Progenitor cell of endocrine pancreas (in vitro differentiated cells): ENCODE measurements at regions not wholly inside any gene's neighbourhood (a gene's known extent, or its start where the extent isn't known, plus 50 kb on each side); places are given as distances from the start of the nearest gene placed in this dataset.

Experiments used
- DNase-seq: peaks from one replicate; pipeline ENCODE4 v3.0.0; 2021; ENCODE audit warnings: low spot score; ENCODE audit not compliant: unreplicated experiment
- H3K27ac Mint-ChIP-seq: 2 replicates; pipeline ENCODE4 v1.8.0; 2021; ENCODE audit warnings: mild to moderate bottlenecking, moderate library complexity, mixed read lengths
- H3K27me3 Mint-ChIP-seq: 2 replicates; pipeline ENCODE4 v1.8.0; 2021; ENCODE audit warnings: mixed read lengths
- H3K36me3 Mint-ChIP-seq: 2 replicates; pipeline ENCODE4 v1.8.0; 2022; ENCODE audit warnings: mixed read lengths; ENCODE audit not compliant: insufficient read depth
- H3K4me1 Mint-ChIP-seq: 2 replicates; pipeline ENCODE4 v1.8.0; 2021; ENCODE audit warnings: low read depth, mixed read lengths
- H3K4me3 Mint-ChIP-seq: 2 replicates; pipeline ENCODE4 v1.8.0; 2021; ENCODE audit warnings: low read depth, mild to moderate bottlenecking, moderate library complexity, mixed read lengths
- H3K9me3 Mint-ChIP-seq: 2 replicates; pipeline ENCODE4 v1.8.0; 2021; ENCODE audit warnings: low read depth, mixed read lengths
- TF ChIP-seq, protein P1 (sequence below): fragments of 200-600 bp; sonication (generic); IDR thresholded peaks from one replicate; pipeline ENCODE4 v1.5.0; 2021; ENCODE audit warnings: antibody characterized with exemption, mild to moderate bottlenecking; ENCODE audit not compliant: unreplicated experiment

DNA sequence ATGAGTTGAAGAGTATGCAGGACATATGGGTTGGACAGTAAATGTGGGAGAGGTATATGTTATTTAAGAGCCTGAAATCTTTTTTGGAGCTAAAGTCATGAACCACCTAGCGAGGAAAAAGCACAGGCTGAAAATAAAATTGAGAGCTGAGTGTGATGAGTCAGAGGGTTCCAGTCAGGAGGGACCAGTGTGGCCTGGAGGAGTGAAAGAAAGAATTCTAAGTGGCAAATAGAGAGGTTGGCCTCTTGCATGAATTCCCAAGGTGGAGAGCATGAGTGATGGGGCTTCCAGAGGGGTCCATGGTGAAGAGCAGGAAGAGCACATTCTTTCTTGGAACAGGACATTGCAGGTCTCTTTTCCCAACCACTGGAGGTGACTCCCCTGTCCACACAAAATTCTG, 282.6 kb downstream of the TDRD15 start:
- Mint-ChIP-seq H3K27ac (no peak overlapping the region), H3K36me3 (no peaks in the 10 kb centered on the region), H3K9me3 (no peaks in the 10 kb centered on the region), H3K27me3 (no peaks in the 10 kb centered on the region), H3K4me3 (no peak overlapping the region), H3K4me1 (no peaks in the 10 kb centered on the region)
- TF ChIP-seq, protein P1, sequence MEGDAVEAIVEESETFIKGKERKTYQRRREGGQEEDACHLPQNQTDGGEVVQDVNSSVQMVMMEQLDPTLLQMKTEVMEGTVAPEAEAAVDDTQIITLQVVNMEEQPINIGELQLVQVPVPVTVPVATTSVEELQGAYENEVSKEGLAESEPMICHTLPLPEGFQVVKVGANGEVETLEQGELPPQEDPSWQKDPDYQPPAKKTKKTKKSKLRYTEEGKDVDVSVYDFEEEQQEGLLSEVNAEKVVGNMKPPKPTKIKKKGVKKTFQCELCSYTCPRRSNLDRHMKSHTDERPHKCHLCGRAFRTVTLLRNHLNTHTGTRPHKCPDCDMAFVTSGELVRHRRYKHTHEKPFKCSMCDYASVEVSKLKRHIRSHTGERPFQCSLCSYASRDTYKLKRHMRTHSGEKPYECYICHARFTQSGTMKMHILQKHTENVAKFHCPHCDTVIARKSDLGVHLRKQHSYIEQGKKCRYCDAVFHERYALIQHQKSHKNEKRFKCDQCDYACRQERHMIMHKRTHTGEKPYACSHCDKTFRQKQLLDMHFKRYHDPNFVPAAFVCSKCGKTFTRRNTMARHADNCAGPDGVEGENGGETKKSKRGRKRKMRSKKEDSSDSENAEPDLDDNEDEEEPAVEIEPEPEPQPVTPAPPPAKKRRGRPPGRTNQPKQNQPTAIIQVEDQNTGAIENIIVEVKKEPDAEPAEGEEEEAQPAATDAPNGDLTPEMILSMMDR = no peak
- no peak for DNase-seq

DNA sequence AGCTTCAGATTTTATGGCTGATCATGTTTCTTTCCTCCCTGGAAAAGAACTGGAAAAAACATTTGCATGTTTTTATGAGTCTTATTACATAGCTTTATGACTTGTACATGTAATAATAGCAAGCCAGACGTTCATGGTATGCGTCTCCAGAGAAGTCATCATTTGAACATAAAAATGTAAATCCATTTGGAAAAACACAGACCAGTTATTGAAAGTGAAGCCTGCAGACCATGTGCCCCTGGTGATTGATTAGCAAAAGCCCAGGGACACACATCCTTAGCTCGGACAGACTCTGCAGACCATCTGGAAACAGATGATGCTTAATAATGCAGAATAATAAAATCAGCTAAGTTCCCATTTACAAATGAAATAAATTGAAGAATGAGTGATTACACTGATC, 283.1 kb downstream of the TDRD15 start:
- Mint-ChIP-seq H3K4me1 (peaks cover 4% of the 10 kb centered on the region), H3K9me3 (no peaks in the 10 kb centered on the region), H3K4me3 (no peak overlapping the region), H3K27me3 (no peaks in the 10 kb centered on the region), H3K27ac (no peak overlapping the region), H3K36me3 (no peaks in the 10 kb centered on the region)
- no peak for DNase-seq
- TF ChIP-seq, protein P1 = no peak

DNA sequence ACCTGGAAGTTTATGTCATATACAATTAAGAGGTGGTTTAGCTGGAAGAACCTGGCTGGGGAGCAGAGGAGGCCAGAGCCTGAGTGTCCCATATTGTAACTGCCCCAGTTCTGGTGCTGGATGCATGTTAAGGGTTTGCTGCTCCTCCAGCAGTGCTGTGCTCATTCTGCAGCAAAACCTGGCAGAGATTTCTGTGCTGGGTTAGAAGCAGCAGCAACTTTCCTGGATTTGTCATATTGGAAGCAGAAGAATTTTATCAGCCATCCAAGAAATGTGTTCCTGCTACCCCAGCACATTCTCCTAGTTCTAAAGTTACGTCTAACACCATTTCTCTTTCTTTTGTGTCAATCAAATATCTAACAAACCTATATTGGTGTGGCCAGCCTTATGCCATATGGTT, 284.1 kb downstream of the TDRD15 start:
- Mint-ChIP-seq H3K36me3 (no peaks in the 10 kb centered on the region), H3K27ac (no peak overlapping the region), H3K9me3 (no peaks in the 10 kb centered on the region), H3K4me1 (peaks cover 9% of the 10 kb centered on the region), H3K27me3 (no peaks in the 10 kb centered on the region), H3K4me3 (no peak overlapping the region)
- TF ChIP-seq, protein P1 = no peak
- no peak for DNase-seq

DNA sequence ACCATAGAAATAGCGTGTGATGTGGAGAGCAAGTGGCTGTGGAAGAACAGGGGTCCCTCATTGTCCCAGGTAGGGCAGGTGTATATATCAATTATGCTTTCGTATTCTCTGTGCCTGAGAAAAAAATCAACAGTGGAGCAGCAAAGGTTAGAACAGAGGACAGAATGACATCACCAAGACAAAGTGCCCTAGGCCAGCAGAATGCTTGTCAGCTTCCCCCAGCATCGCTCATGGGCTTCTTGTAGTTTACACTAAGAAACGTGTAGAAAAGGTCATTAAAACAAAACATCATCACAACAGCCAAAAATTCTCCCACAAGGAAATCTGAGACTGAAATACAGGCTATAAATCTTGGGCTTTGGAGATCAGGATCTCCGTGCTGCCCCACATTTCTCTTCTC, 288.0 kb downstream of the TDRD15 start:
- DNase-seq = no peak
- H3K4me3 Mint-ChIP-seq = no peak overlapping the region
- H3K9me3 Mint-ChIP-seq = peaks cover 8% of the 10 kb centered on the region

DNA sequence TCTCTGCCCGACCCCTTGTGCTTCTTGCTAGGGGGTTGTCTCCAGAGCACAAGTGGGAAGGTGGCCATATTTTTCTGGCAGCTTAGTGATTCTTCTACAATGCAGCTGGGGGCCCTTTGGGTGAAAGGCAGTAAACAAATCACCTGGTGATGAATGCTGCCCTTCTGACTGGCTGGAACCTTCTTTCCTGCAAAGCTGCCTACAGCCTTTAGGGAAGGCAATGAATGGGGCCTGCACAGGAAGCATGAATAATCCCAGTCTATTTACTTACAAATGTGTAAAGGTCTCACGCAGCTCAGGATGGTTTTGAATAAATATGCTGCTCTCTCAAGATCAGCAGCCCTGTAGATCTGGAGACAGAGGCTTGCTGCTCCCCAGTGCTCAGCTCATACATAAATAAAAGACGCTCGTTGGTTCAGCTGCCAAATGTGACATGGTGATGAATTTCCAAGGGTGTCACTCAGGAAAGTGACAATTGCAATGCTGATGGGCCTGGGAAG, 289.2 kb downstream of the TDRD15 start:
- Mint-ChIP-seq H3K4me3 (no peak overlapping the region), H3K9me3 (peaks cover 8% of the 10 kb centered on the region), H3K4me1 (peaks cover 18% of the 10 kb centered on the region), H3K27ac (no peak overlapping the region), H3K27me3 (no peaks in the 10 kb centered on the region), H3K36me3 (no peaks in the 10 kb centered on the region)
- TF ChIP-seq, protein P1 = no peak
- no peak for DNase-seq

More for the DNA sequence above, 288.0 kb downstream of the TDRD15 start:
- no peaks in the 10 kb centered on the region for H3K27me3 Mint-ChIP-seq
- TF ChIP-seq, protein P1 = no peak
- H3K27ac Mint-ChIP-seq = no peak overlapping the region
- H3K4me1 Mint-ChIP-seq = peaks cover 13% of the 10 kb centered on the region
- H3K36me3 Mint-ChIP-seq = no peaks in the 10 kb centered on the region
